Hepatocyte (in vitro differentiated cells): ENCODE measurements at regions not wholly inside any gene's neighbourhood (a gene's known extent, or its start where the extent isn't known, plus 50 kb on each side); places are given as distances from the start of the nearest gene placed in this dataset.

Experiments
- EZH2 ChIP-seq: fragments of 200-600 bp; sonication (generic); IDR thresholded peaks from 2 replicates; pipeline ENCODE4 v1.6.1; 2016; ENCODE audit warnings: antibody characterized with exemption, mild to moderate bottlenecking, borderline replicate concordance
- TF ChIP-seq, protein P1 (sequence below): fragments of 200-600 bp; sonication (generic); IDR thresholded peaks from 2 replicates; pipeline ENCODE4 v1.5.1; 2016; ENCODE audit warnings: antibody characterized with exemption, mild to moderate bottlenecking; ENCODE audit not compliant: poor library complexity

DNA sequence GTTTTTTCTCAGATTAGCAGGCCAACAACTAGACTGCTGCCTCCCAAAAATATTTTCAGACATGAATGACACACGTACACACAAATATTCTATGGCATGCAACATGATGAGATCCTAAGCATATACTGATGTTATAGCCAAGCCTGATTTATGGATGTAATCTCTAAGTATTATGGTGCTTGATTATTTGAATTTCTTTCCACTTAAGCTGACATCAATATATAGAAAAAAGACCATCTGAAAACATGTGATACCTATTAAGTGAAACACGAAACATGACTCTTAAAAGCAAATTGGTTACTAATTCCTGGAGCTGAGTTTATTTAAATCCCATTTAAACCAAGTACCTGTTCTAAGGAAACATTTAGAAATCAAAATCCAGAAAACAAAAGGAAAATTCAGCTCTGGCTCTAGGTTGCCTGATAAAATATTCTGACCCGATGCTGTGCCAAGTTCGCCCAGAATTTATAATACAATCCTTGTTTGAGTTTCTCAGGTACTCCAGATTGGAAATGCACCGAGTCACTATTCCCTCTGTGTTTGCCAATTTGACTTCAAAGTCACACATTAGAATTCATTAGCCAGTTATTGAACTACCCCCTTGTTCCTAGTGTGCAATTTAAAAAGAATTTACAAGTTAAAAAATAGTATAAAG is 548.6 kb downstream of the CSNK1G3 start:
- TF ChIP-seq, protein P1, sequence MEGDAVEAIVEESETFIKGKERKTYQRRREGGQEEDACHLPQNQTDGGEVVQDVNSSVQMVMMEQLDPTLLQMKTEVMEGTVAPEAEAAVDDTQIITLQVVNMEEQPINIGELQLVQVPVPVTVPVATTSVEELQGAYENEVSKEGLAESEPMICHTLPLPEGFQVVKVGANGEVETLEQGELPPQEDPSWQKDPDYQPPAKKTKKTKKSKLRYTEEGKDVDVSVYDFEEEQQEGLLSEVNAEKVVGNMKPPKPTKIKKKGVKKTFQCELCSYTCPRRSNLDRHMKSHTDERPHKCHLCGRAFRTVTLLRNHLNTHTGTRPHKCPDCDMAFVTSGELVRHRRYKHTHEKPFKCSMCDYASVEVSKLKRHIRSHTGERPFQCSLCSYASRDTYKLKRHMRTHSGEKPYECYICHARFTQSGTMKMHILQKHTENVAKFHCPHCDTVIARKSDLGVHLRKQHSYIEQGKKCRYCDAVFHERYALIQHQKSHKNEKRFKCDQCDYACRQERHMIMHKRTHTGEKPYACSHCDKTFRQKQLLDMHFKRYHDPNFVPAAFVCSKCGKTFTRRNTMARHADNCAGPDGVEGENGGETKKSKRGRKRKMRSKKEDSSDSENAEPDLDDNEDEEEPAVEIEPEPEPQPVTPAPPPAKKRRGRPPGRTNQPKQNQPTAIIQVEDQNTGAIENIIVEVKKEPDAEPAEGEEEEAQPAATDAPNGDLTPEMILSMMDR, result no peak
- no peak for TF ChIP-seq EZH2
